OCI-LY1 (cell line): ENCODE measurements at regions not wholly inside any gene's neighbourhood (a gene's known extent, or its start where the extent isn't known, plus 50 kb on each side); places are given as distances from the start of the nearest gene placed in this dataset.
"Not testable (repeated sequence)": the region's sequence is repeated elsewhere in the genome, so short reads cannot be mapped to it uniquely, and the experiment has no call there.

Experiments used
- H2AFZ ChIP-seq: fragments of 200-600 bp; sonication (generic), shearing (Covaris generic); 2 replicates; pipeline ENCODE4 v1.6.0; 2014; ENCODE audit warnings: antibody characterized with exemption, mild to moderate bottlenecking, low read length
- H3F3A ChIP-seq: fragments of 200-600 bp; sonication (generic), shearing (Covaris generic); 2 replicates; pipeline ENCODE4 v1.6.0; 2014; ENCODE audit warnings: mild to moderate bottlenecking, antibody characterized with exemption, low read length, moderate library complexity; ENCODE audit not compliant: insufficient read depth
- H3K27ac ChIP-seq: fragments of 200-600 bp; sonication (generic); 2 replicates; pipeline ENCODE4 v1.5.1; 2014; ENCODE audit warnings: low read length, mixed run types, mild to moderate bottlenecking, low read depth; ENCODE audit not compliant: poor library complexity, severe bottlenecking
- H3K27me3 ChIP-seq: fragments of 200-600 bp; sonication (generic); 2 replicates; pipeline ENCODE4 v1.6.0; 2014; ENCODE audit warnings: antibody characterized with exemption, mild to moderate bottlenecking, low read length, moderate library complexity; ENCODE audit not compliant: insufficient read depth
- H3K36me3 ChIP-seq: fragments of 200-600 bp; sonication (generic); 2 replicates; pipeline ENCODE4 v1.6.1; 2014; ENCODE audit warnings: mild to moderate bottlenecking, antibody characterized with exemption, low read length, moderate library complexity, mixed read lengths; ENCODE audit not compliant: insufficient read depth
- H3K4me1 ChIP-seq: fragments of 200-600 bp; sonication (generic); 2 replicates; pipeline ENCODE4 v1.5.1; 2014; ENCODE audit warnings: mild to moderate bottlenecking, low read length, moderate library complexity; ENCODE audit not compliant: insufficient read depth, severe bottlenecking
- H3K4me2 ChIP-seq: fragments of 200-600 bp; sonication (generic), shearing (Covaris generic); 2 replicates; pipeline ENCODE4 v1.6.1; 2014; ENCODE audit warnings: low read length
- H3K4me3 ChIP-seq: fragments of 200-600 bp; sonication (generic); 2 replicates; pipeline ENCODE4 v1.5.1; 2014; ENCODE audit warnings: low read length, low read depth, mild to moderate bottlenecking, mixed read lengths; ENCODE audit not compliant: poor library complexity, severe bottlenecking
- H3K79me2 ChIP-seq: fragments of 200-600 bp; shearing (Covaris generic); 2 replicates; pipeline ENCODE4 v1.6.1; 2016; ENCODE audit warnings: mixed run types, low read length, mixed read lengths; ENCODE audit not compliant: insufficient read depth
- H3K9ac ChIP-seq: fragments of 200-600 bp; sonication (generic), shearing (Covaris generic); 2 replicates; pipeline ENCODE4 v1.6.1; 2014; ENCODE audit warnings: mild to moderate bottlenecking, low read length, mixed read lengths
- H3K9me2 ChIP-seq: fragments of 200-600 bp; sonication (generic), shearing (Covaris generic); 2 replicates; pipeline ENCODE4 v1.6.1; 2014; ENCODE audit warnings: low read depth, mild to moderate bottlenecking, low read length, mixed read lengths
- H3K9me3 ChIP-seq: fragments of 200-600 bp; shearing (Covaris generic); 2 replicates; pipeline ENCODE4 v1.6.1; 2014; ENCODE audit warnings: low read length, mixed read lengths
- H4K20me1 ChIP-seq: fragments of 200-600 bp; sonication (generic), shearing (Covaris generic); 2 replicates; pipeline ENCODE4 v1.6.0; 2016; ENCODE audit warnings: mild to moderate bottlenecking, low read length; ENCODE audit not compliant: insufficient read depth
- EZH2 ChIP-seq: fragments of 200-600 bp; sonication (generic), shearing (Covaris generic); IDR thresholded peaks from 2 replicates; pipeline ENCODE4 v1.8.0; 2017; ENCODE audit warnings: borderline replicate concordance, mixed run types, mild to moderate bottlenecking, antibody characterized with exemption, low read length, moderate library complexity, mixed read lengths
- TF ChIP-seq, protein P1 (sequence below): fragments of 200-600 bp; sonication (generic), shearing (Covaris generic); IDR thresholded peaks from 2 replicates; pipeline ENCODE4 v1.5.1; 2017; ENCODE audit warnings: mild to moderate bottlenecking, antibody characterized with exemption, low read length, moderate library complexity, mixed read lengths

DNA sequence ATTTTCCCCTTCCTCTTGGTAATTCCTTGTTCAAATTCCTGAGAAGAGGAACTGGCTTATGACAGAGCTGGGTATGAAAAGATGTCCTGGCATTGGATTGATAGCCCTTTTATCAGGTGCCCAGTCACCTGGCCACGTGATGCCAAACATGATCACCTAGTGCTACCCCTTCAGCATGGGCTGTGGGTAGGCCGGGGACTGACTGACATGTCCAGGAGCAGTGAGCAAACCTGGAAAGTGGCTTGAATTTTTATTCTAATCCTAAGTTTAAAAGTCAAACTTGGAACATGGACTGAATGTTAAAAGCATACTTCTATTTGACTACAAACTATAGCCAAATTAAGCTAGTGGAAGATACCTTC lies 99.7 kb upstream of the CXCL13 start:
- H3F3A ChIP-seq = no peaks in the 10 kb centered on the region
- H4K20me1 ChIP-seq = no peaks in the 10 kb centered on the region
- no peak overlapping the region for H3K4me3 ChIP-seq
- no peak overlapping the region for H3K4me2 ChIP-seq
- H3K79me2 ChIP-seq = no peaks in the 10 kb centered on the region
- H3K4me1 ChIP-seq = no peaks in the 10 kb centered on the region
- TF ChIP-seq, protein P1, sequence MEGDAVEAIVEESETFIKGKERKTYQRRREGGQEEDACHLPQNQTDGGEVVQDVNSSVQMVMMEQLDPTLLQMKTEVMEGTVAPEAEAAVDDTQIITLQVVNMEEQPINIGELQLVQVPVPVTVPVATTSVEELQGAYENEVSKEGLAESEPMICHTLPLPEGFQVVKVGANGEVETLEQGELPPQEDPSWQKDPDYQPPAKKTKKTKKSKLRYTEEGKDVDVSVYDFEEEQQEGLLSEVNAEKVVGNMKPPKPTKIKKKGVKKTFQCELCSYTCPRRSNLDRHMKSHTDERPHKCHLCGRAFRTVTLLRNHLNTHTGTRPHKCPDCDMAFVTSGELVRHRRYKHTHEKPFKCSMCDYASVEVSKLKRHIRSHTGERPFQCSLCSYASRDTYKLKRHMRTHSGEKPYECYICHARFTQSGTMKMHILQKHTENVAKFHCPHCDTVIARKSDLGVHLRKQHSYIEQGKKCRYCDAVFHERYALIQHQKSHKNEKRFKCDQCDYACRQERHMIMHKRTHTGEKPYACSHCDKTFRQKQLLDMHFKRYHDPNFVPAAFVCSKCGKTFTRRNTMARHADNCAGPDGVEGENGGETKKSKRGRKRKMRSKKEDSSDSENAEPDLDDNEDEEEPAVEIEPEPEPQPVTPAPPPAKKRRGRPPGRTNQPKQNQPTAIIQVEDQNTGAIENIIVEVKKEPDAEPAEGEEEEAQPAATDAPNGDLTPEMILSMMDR = no peak
- no peaks in the 10 kb centered on the region for H3K9me2 ChIP-seq
- no peaks in the 10 kb centered on the region for H3K36me3 ChIP-seq
- no peak overlapping the region for H2AFZ ChIP-seq
- H3K27ac ChIP-seq = no peak overlapping the region
- H3K9me3 ChIP-seq = no peaks in the 10 kb centered on the region
- no peak overlapping the region for H3K9ac ChIP-seq
- H3K27me3 ChIP-seq = no peaks in the 10 kb centered on the region

DNA sequence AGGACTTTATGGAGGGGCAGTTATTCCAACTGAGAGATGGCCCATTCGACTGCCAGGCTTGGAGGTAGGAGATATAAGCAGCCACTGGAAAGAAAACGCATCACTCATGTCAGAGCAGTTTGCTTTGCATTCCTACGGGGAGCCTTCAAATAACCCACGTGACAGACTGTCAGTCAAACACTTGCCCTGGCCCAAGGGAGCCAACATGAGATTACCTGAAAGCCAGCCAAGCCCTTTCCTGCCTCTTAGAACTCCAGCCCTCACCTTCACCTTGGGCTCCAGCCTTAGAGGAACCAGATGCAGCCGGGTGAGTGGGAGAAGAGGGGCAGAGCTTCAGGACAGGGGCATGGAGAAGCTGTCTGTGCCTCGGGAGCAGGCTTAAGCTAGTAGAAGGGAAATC lies 95.3 kb upstream of the CXCL13 start:
- no peaks in the 10 kb centered on the region for H3K9me2 ChIP-seq
- no peak overlapping the region for H3K9ac ChIP-seq
- no peak overlapping the region for H3K4me3 ChIP-seq
- no peaks in the 10 kb centered on the region for H3K27me3 ChIP-seq
- no peak overlapping the region for H3K4me2 ChIP-seq
- H3K27ac ChIP-seq = no peak overlapping the region
- H3K4me1 ChIP-seq = no peaks in the 10 kb centered on the region
- no peak overlapping the region for H2AFZ ChIP-seq
- no peaks in the 10 kb centered on the region for H3F3A ChIP-seq
- no peaks in the 10 kb centered on the region for H3K9me3 ChIP-seq
- H3K79me2 ChIP-seq = no peaks in the 10 kb centered on the region
- H4K20me1 ChIP-seq = no peaks in the 10 kb centered on the region
- H3K36me3 ChIP-seq = no peaks in the 10 kb centered on the region
- TF ChIP-seq EZH2 = no peak
- TF ChIP-seq, protein P1 = no peak

DNA sequence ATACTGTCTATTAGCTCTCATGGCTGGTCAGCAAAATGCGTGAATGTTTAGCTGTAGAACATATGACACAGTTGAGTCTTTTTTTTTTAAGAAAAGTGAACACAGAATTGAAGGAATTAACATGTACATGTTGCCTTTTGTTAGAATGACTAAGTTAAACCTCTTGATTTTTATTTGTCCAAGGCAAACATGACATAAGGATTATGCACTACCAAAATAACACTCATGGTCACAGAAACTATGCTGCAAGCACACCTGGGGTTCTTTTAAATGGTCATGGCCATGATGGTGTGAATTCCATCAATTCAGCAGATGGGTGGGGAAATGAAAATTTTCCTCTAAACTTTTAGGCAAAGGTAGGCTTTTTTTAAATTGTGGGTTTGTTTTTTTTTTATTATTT lies 80.1 kb upstream of the CXCL13 start:
- Histone ChIP-seq H3K79me2 (no peaks in the 10 kb centered on the region), H2AFZ (no peak overlapping the region), H3F3A (no peaks in the 10 kb centered on the region), H4K20me1 (no peaks in the 10 kb centered on the region), H3K27ac (no peak overlapping the region), H3K4me2 (no peak overlapping the region), H3K9me3 (no peaks in the 10 kb centered on the region), H3K36me3 (no peaks in the 10 kb centered on the region), H3K9me2 (no peaks in the 10 kb centered on the region), H3K4me1 (no peaks in the 10 kb centered on the region), H3K9ac (no peak overlapping the region), H3K4me3 (no peak overlapping the region), H3K27me3 (no peaks in the 10 kb centered on the region)
- TF ChIP-seq, protein P1 = no peak
- TF ChIP-seq EZH2 = no peak

DNA sequence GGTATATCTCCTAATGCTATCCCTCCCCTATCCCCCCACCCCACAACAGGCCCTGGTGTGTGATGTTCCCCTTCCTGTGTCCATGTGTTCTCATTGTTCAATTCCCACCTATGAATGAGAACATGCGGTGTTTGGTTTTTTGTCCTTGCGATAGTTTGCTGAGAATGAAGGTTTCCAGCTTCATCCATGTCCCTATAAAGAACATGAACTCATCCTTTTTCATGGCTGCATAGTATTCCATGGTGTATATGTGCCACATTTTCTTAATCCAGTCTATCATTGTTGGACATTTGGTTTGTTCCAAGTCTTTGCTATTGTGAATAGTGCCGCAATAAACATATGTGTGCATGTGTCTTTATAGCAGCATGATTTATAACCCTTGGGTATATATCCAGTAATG lies 77.7 kb upstream of the CXCL13 start:
- not testable (repeated sequence) for H3K4me1 ChIP-seq, H2AFZ ChIP-seq, H3K36me3 ChIP-seq, H3K4me2 ChIP-seq, H3K27me3 ChIP-seq, H3K9ac ChIP-seq, H3K27ac ChIP-seq, H3K9me3 ChIP-seq, H4K20me1 ChIP-seq, H3K79me2 ChIP-seq, H3K4me3 ChIP-seq, H3F3A ChIP-seq, H3K9me2 ChIP-seq
